GM12872 (cell line): ENCODE measurements at regions not wholly inside any gene's neighbourhood (a gene's known extent, or its start where the extent isn't known, plus 50 kb on each side); places are given as distances from the start of the nearest gene placed in this dataset.

Experiments
- TF ChIP-seq, protein P1 (sequence below): IDR thresholded peaks from 3 replicates; pipeline ENCODE4 v1.5.1; 2011; ENCODE audit warnings: low read depth, mild to moderate bottlenecking, low read length, moderate library complexity; ENCODE audit not compliant: insufficient read depth

DNA sequence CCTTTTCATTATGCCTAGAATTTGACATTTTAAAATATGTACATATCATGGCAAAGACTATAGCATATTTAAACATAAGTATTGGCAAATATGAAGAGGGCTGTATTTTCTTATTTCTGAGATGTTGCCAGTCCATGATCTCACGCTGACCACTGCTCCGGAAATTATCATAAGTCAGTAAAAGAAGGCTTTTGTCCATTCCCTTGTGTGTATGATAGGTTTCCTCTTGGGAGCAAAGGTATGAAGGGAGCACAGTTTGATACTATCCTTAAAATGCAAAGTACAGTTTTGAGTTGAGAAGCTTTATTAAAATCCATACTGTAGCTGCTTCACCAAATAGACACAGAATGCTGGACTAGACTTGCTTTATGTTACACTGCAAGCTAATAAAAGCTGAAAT, 52.6 kb upstream of the AGA start:
- TF ChIP-seq, protein P1, sequence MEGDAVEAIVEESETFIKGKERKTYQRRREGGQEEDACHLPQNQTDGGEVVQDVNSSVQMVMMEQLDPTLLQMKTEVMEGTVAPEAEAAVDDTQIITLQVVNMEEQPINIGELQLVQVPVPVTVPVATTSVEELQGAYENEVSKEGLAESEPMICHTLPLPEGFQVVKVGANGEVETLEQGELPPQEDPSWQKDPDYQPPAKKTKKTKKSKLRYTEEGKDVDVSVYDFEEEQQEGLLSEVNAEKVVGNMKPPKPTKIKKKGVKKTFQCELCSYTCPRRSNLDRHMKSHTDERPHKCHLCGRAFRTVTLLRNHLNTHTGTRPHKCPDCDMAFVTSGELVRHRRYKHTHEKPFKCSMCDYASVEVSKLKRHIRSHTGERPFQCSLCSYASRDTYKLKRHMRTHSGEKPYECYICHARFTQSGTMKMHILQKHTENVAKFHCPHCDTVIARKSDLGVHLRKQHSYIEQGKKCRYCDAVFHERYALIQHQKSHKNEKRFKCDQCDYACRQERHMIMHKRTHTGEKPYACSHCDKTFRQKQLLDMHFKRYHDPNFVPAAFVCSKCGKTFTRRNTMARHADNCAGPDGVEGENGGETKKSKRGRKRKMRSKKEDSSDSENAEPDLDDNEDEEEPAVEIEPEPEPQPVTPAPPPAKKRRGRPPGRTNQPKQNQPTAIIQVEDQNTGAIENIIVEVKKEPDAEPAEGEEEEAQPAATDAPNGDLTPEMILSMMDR: no peak

DNA sequence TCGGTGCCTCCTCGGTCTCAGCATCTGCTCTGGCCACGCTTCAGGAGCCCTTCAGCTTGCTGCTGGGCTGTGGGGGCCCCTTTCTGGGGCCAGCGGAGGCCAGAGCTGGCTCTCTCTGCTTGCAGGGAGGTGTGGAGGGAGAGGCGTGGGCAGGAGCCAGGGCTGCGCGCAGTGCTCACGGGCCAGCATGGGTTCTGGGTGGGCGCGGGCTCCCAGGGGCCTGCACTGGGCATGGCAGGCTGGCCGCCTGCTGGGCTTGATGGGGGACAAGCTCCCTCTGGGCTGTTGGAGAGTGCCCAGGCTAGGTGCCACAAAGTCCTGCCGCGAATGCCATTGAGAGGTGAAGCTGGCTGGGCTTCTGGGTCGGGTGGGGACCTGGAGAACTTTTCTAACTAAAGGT, 57.3 kb upstream of the AGA start:
- TF ChIP-seq, protein P1: no peak

DNA sequence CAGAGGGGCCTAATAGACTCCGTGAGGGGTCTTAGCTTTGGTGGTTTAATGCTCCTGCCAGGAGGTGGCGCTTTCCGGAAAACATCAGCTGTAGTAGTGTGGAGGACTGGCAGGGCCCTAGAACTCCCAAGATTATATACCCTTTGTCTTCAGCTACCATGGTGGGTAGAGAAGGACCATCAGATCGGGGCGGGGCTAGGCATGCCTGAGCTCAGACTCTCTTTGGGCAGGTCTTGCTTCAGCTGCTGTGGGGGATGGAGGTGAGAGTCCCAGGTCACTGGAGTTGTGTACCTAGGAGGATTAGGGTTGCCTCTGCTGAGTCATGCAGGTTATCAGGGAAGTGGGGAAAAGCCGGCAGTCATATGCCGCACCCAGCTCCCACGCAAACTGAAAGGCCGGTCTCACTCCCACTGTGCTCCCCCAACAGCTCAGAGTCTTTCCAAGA, 63.0 kb upstream of the AGA start:
- TF ChIP-seq, protein P1: no peak

DNA sequence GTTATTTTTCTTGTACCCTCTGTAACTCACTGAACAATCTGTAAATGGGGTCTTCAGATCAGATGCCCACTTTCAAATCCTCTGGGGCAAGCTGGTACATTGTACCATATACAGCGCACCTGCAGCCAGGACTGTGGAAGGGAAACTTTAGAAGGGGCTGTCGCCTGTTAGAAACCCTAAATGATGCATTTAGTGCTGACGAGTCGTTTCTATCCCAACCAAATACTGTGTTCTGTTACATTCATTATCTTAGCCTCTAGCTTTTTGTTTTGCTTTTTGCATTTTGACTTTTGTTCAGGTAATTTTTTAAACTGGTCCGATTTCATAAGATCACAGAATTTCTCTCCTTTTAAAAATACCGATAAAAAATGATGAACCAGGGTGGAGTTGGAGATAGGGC, 66.4 kb upstream of the AGA start:
- TF ChIP-seq, protein P1: no peak

DNA sequence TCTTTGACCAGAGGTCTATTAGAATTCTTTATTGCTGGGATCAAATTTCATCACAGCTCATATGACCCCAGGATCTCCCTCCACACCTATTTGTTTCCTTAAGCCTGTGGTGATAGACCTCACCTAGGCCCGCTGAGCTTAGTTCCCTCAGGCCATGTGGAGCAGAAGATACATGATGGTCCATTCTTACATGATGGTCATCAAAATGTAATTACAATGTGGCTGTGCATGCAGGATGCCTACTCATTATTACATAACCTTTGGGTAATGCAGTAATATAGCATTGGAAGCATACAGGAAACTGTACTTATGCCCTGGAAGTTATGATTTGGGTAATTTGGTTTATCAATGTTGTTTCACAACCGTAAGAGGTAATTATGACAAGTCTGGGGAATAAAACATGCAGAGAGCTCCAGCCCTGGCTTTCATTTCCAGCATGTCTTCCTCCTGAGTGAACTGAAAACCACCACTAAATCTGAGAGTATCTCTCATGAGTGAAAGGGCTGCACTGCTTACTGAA, 67.0 kb upstream of the AGA start:
- TF ChIP-seq, protein P1: no peak

DNA sequence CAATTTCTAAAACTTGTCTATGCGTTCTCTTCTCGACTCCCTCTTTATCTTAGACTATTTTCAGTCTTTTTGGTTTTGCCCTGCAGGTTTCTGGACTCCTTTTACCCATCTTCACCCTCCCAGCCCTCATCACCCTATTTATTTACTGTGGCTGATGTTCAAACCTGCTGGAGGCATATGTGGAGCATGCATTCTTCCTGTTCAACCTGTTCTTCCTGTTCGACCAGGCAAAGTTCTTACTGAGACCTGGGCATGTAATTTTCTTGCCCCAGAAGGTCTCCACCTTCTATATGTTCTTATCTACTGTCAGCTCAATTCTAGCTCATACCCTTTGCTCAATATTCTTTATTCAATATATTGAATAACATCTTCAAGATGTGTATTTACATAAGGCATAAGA, 69.4 kb upstream of the AGA start:
- TF ChIP-seq, protein P1: no peak

DNA sequence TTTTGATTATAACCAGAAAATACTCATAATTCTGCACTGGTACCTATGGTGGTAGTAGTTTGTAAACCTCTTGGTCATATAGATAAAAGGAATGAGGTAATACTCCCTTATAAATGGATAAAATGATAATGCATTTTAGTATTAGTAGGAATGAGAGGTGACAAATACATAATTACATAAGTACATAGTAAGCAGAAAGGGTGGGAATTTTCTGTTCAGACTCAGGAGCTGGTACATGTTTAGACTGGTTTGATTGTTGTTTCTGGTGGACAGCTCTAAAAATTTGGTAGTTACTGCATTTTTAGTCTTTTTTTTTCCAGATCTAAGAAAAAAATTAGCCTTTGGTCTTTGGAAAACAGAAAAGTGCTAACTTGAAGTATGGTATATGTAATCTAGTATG, 70.4 kb upstream of the AGA start:
- TF ChIP-seq, protein P1: no peak
